ENCODE measurements at regions not wholly inside any gene's neighbourhood (a gene's known extent, or its start where the extent isn't known, plus 50 kb on each side); places are given as distances from the start of the nearest gene placed in this dataset.

DNA sequence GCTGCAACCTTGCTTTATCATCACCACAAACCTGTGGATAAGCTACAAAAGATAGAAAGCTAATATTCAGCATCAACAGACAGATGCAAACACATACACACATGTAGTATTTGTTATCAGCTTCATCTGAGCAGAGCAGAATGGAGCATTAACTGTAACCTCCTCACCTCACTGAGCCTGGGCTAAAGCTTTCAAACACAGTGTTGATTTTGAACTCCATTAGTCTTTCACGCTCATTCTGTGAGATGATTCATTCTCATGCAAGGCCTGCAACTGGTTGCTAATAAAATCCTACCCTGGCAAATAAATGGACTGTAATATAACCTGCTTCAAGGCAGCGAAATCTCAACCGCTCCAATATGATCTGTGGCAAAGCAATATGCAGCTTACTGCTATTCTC, 1360.6 kb upstream of the ACO1 start:
- ATAC-seq (ENCODE audit: low FRiP score) = no peak
- no peak for DNase-seq (ENCODE audit: low spot score)
- TF ChIP-seq, protein P1, sequence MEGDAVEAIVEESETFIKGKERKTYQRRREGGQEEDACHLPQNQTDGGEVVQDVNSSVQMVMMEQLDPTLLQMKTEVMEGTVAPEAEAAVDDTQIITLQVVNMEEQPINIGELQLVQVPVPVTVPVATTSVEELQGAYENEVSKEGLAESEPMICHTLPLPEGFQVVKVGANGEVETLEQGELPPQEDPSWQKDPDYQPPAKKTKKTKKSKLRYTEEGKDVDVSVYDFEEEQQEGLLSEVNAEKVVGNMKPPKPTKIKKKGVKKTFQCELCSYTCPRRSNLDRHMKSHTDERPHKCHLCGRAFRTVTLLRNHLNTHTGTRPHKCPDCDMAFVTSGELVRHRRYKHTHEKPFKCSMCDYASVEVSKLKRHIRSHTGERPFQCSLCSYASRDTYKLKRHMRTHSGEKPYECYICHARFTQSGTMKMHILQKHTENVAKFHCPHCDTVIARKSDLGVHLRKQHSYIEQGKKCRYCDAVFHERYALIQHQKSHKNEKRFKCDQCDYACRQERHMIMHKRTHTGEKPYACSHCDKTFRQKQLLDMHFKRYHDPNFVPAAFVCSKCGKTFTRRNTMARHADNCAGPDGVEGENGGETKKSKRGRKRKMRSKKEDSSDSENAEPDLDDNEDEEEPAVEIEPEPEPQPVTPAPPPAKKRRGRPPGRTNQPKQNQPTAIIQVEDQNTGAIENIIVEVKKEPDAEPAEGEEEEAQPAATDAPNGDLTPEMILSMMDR (IDR thresholded peaks at IDR 0.05) = no peak

DNA sequence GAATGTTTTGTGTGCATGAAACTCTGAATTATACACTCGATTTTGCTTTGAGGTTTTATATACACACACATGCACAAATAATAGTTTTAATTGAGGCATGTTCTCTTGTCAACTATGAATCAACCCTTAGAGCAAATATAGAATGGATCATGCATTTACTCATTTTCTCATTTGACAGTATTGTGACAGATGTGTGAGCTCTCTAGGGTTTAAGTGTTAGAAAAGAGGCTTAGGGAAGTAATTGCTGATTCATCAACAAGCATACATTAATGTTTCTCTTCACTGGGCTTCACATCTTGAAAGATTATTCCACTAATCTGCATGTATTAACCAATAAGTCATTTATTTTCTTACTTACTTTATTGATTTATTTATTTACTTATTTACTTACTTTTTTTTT, 1356.8 kb upstream of the ACO1 start:
- ATAC-seq (ENCODE audit: low FRiP score) (no peak), DNase-seq (ENCODE audit: low spot score) (no peak)
- TF ChIP-seq, protein P1 (IDR thresholded peaks at IDR 0.05) = no peak

DNA sequence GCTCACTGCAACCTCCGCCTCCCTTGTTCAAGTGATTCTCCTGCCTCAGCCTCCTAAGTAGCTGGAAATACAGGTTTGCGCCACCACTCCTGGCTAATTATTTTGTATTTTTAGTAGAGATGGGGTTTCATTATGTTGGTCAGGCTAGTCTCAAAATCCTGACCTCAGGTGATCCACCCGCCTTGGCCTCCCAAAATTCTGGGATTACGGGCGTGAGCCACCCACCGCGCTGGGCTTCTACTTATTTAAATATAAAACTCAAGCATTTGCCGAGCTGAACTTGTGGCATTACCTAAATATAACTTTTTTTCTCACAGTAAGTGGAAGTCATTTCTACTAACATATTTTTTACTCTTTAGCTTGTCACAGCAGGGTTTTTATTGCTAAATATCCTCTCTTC, 1356.3 kb upstream of the ACO1 start:
- ATAC-seq (ENCODE audit: low FRiP score) = no peak
- no peak for DNase-seq (ENCODE audit: low spot score)
- TF ChIP-seq, protein P1 (IDR thresholded peaks at IDR 0.05) = no peak

DNA sequence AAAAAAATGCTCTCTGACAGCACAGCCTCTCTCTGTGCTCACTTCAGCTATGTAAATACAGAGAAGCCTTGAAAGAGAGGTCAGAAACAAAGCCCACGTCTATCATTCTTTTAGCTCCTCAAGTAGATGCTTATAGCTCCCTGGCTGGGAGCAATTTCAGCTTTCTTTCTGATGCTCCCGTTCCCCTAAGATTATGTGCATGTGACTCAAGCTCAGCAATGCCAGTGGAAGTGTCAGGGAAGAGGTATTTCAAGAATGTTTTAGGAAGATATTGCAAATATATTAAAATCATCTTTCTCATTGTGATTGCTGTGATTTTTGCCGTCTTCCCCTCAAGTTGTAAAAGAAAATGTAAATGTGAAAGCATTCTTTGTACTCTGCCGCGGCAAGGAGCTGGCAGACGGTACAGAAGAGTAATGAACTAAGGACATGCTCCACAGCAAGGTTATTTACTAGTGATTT, 1353.7 kb upstream of the ACO1 start:
- ATAC-seq (ENCODE audit: low FRiP score) (no peak), DNase-seq (ENCODE audit: low spot score) (no peak)
- TF ChIP-seq, protein P1 (IDR thresholded peaks at IDR 0.05) = no peak

DNA sequence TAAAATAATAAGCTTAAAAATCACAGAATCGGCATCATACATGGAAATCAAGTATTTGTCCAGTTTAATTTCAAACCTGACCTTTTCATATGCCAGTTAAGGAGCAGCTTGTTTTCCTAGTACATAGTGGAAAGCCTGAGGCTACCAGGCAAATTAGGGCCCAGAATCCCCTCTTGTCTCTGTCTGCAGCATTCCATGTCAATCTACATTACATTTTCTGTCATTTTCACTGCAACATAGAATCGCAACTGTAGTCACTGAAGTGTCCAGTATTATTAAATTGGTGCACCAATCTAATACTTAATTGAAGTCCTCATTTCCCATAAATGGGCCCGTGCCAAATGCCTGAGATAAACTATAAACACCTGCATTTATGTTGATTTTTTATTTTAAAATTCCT, 1352.2 kb upstream of the ACO1 start:
- no peak for DNase-seq (ENCODE audit: low spot score)
- TF ChIP-seq, protein P1 (IDR thresholded peaks at IDR 0.05) = no peak
- no peak for ATAC-seq (ENCODE audit: low FRiP score)

DNA sequence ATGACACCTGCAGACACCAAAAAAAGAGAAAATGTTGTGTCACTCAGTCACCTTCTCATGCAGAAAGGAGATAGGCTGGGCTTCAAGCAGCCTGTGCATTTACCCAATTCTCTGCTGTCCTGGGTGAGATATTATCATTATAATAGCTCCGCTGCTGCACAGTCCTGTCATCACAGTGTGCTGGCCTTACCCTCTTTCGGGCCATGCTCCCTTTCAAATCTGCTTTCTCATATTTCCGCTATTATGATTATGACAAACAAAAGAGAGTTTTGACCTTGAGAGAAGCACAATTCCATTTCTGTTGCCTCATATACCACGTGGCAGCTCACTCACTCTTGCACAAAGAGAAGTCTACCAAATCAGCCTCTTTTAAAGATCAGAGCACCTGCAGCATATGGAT, 1350.1 kb upstream of the ACO1 start:
- no peak for DNase-seq (ENCODE audit: low spot score)
- TF ChIP-seq, protein P1 (IDR thresholded peaks at IDR 0.05) = no peak
- ATAC-seq (ENCODE audit: low FRiP score) = no peak

DNA sequence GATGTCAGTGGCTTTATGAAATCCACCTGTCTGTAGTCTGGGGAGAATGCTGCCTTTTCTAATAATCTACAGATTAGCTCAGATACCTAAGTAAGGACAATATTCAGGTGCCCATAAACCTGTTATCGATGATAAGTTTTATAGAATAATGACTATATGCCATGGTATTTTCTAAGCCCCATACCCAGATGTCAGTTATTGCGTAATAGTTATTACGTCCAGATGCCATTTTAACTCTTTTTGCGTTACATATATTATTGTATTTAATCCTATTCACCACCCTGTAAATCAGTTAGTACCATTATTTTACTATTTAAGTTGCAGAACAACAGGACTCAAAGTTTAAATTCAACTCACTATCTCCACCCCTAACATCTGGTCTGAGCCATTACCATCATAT, 1343.9 kb upstream of the ACO1 start:
- DNase-seq (ENCODE audit: low spot score) (no peak), ATAC-seq (ENCODE audit: low FRiP score) (no peak)
- TF ChIP-seq, protein P1 (IDR thresholded peaks at IDR 0.05) = no peak
